LNCAP (cell line): ENCODE measurements at regions not wholly inside any gene's neighbourhood (a gene's known extent, or its start where the extent isn't known, plus 50 kb on each side); places are given as distances from the start of the nearest gene placed in this dataset.

Experiments
- TF ChIP-seq, protein P1 (sequence below): fragments of 450-650 bp; IDR thresholded peaks from 2 replicates; pipeline ENCODE4 v1.5.1; 2017; ENCODE audit warnings: mild to moderate bottlenecking

DNA sequence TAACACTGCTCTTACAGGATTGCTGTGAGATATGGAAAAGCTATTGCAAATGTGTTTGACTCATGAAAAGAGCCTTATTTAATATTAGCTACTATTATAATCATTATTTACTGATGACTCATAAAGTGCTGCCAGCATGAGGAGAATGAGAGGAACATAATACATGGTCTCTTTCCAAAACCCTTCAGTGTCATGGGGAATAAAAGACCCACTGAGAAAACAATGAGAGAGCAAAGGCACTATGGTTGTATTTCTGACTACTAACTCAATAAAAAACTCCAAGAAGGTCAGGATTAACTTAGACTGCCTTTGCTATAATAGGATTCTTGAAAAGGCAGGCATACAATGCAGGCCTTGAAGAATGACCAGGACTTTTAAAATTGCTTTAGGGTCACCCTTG lies 633.5 kb downstream of the DTWD2 start:
- TF ChIP-seq, protein P1, sequence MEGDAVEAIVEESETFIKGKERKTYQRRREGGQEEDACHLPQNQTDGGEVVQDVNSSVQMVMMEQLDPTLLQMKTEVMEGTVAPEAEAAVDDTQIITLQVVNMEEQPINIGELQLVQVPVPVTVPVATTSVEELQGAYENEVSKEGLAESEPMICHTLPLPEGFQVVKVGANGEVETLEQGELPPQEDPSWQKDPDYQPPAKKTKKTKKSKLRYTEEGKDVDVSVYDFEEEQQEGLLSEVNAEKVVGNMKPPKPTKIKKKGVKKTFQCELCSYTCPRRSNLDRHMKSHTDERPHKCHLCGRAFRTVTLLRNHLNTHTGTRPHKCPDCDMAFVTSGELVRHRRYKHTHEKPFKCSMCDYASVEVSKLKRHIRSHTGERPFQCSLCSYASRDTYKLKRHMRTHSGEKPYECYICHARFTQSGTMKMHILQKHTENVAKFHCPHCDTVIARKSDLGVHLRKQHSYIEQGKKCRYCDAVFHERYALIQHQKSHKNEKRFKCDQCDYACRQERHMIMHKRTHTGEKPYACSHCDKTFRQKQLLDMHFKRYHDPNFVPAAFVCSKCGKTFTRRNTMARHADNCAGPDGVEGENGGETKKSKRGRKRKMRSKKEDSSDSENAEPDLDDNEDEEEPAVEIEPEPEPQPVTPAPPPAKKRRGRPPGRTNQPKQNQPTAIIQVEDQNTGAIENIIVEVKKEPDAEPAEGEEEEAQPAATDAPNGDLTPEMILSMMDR = no peak

DNA sequence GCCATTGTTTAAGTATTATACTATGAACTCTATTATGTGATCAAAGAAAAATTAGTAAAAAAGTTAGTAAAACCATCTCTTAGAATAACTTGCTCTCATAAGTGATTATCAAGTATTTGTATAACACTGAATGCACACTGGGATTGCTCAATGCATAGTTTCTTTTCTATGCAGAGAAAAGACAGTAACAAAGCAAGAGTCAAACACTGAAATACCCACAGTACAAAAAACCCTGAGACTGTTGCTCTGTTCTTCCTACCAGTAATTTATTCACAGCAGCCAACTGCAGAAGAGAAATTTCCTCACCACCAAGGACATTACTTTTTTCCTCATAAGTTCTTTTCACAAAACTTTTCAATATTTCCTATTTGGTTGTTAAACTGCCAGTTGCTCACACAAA lies 634.4 kb downstream of the DTWD2 start:
- TF ChIP-seq, protein P1 = no peak

DNA sequence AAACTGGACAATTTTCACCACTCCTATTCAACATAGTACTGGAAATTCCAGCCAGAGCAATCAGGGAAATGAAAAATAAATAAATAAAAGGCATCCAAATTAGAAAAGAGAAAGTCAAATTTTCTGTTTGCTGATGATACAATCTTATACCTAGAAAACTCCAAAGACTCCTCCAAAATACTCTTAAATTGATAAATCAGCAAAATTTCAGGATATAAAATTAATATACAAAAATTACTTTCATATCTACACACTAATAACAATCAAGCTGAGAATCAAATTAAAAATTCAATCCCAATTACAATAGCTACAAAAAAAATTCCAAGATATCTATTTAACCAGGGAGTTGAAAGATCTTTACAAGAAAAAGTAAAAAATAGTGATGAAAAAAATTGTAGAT lies 651.9 kb downstream of the DTWD2 start:
- TF ChIP-seq, protein P1 = no peak

DNA sequence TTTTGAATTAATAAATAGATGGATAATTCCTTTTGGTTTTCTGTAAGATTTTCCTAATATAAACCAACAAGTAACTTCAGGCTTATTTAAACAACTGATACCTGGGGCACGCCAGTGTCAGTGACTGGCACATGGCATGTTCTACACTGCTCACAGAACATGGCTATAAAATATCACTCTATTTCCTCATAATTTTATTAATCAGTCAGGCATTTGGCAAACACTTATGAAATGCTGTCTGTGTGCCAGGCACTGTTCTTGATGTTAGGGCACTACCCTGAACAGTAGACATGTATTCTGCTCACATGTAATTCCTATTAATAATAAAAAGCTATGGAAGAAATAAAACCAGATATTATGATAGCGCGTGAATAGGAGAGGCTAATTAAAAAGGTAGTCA lies 661.0 kb downstream of the DTWD2 start:
- TF ChIP-seq, protein P1 = no peak

DNA sequence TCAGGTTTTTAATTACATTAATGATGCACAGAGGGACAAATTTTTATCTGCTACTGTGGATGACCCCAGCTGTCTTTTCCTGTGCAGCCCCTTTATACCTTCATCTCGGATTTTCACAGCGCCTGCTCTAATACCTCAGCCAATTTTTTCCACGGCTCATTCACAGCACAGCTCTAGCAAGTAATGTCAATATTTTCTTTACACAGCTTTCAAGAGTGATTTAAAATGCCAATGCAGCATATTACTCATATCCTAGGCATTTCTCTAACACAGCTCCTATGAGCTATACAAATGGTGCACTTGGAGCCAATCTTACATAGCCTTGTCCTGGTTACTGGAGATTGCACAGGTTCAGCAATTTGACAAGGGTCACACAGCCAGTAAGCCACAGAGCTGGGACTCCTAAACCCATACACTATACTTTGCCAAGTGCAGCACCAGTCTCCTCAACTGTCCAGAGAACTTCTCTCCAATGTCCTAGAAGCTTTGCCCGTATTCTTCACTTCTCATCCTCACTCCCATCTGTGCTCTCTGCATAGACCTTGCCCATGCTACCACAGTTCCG lies 661.8 kb downstream of the DTWD2 start:
- TF ChIP-seq, protein P1 = no peak

DNA sequence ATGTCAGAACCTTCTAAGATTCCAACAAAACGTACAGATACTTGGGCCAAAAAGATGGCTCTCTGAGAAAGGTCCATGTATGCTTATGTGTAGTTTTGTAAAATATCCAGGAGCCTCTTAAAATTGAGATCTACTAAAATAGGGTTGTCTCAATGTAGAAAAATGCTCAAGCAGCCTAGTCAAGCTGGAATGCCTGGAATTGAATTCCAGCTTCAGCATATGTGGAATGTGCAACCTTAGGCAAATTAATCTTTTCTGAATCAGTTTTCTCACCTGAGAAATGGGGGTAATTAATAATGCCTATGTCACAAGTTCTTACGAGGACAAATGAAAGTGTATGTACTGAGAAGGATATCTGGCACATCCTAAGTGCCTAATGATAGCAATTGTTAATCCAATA lies 662.4 kb downstream of the DTWD2 start:
- TF ChIP-seq, protein P1 = no peak

DNA sequence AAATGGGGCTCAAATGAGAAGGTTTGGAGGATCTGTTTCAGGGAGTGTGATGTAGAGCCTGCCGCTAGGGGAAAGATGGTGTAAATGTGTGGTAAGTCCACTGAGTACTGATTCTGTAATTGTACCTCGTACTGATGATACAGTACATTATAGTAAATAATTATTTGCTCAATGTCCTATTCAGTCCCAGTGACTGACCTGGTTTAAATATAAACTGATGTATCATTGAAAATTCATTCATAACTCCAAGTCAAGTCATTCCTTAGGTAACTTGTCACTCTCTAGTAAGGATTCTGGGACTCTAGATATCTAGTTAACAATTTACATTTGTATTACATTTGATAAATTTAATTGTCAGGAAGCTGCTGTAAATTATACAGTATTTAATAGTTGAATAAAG lies 667.3 kb downstream of the DTWD2 start:
- TF ChIP-seq, protein P1 = no peak

DNA sequence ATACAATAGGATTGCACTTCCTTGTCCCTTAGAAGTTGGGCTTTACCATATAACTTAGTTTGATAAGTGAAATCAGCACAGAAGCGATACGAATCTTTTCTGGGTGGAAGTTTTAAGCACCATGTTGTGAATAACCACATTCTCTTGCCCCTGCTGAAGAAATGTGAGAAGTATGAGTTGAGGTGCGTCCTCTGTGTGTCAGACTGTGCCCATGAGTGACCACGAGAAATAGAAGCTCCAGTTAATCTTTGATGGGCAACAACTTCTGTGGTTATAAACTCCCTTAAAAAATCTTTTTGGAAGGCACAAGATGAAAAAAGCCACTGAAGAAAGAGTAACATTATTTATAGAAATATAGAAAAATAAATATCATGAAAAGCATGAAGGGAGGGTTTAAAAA lies 668.2 kb downstream of the DTWD2 start:
- TF ChIP-seq, protein P1 = no peak
